ENCODE measurements at regions not wholly inside any gene's neighbourhood (a gene's known extent, or its start where the extent isn't known, plus 50 kb on each side); places are given as distances from the start of the nearest gene placed in this dataset.

DNA sequence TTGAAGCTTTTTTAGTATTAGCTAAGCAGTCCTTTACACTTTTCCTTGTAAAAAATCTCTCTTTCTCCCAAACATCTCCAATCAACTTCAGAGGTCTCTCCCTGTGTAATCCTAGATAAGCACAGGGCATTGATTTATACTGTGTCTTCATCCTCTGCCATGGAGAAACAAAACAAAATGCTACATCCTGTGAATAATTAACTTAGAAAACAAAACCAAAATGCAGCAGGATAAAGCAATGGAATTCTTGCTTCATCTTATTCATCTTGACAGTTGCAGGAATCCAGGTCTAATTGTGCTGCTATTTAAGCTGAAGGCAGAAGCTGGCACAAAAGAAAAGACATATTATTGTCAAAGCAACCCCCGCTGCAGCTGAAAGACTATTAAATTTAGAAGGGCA lies 641.5 kb upstream of the SORCS1 start:
- Histone ChIP-seq H3K27me3 (ENCODE audit: control insufficient read depth in 5 of 5, insufficient read depth in 4 of 5, low read length in 5 of 5) (no peaks in the 10 kb centered on the region), H3K9me3 (ENCODE audit: control insufficient read depth in 5 of 5, low read length in 5 of 5) (no peaks in the 10 kb centered on the region), H3K4me3 (ENCODE audit: low read depth in 1 of 5, low read length in 5 of 5) (no peak overlapping the region), H3K36me3 (ENCODE audit: control insufficient read depth in 5 of 5, insufficient read depth in 5 of 5, low read length in 5 of 5) (no peaks in the 10 kb centered on the region), H3K9ac (ENCODE audit: low read length in 5 of 5) (no peak overlapping the region), H3K4me1 (ENCODE audit: control insufficient read depth in 5 of 5, insufficient read depth in 5 of 5, low read length in 5 of 5) (peaks cover 0 to 4% (median 0%) of the 10 kb centered on the region in 5 donors), H3K27ac (ENCODE audit: low read depth, low read length) (no peak overlapping the region)

DNA sequence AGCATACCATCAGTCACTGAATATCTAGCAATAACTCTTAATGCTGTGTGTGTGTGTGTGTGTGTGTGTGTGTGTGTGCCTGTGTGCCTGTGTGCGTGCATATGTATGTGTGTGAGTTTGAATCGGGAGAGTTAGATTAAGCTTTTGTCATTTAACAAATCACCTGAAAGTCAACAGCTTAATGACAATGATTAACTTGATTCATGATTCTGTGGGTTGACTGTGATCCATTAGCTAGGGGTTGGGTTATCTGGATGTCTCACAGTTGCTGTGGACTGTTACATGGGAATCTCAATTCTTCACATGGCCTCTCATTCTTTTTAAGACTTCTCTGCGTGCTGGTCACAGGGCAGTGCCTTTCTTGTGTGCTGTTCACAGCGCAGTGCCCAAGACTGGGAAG lies 639.0 kb upstream of the SORCS1 start:
- Histone ChIP-seq H3K36me3 (ENCODE audit: control insufficient read depth in 5 of 5, insufficient read depth in 5 of 5, low read length in 5 of 5) (no peaks in the 10 kb centered on the region), H3K27ac (ENCODE audit: low read depth, low read length) (no peak overlapping the region), H3K4me1 (ENCODE audit: control insufficient read depth in 5 of 5, insufficient read depth in 5 of 5, low read length in 5 of 5) (peaks cover 0 to 3% (median 0%) of the 10 kb centered on the region in 5 donors), H3K4me3 (ENCODE audit: low read depth in 1 of 5, low read length in 5 of 5) (no peak overlapping the region), H3K9me3 (ENCODE audit: control insufficient read depth in 5 of 5, low read length in 5 of 5) (no peaks in the 10 kb centered on the region), H3K27me3 (ENCODE audit: control insufficient read depth in 5 of 5, insufficient read depth in 4 of 5, low read length in 5 of 5) (no peaks in the 10 kb centered on the region), H3K9ac (ENCODE audit: low read length in 5 of 5) (no peak overlapping the region)

DNA sequence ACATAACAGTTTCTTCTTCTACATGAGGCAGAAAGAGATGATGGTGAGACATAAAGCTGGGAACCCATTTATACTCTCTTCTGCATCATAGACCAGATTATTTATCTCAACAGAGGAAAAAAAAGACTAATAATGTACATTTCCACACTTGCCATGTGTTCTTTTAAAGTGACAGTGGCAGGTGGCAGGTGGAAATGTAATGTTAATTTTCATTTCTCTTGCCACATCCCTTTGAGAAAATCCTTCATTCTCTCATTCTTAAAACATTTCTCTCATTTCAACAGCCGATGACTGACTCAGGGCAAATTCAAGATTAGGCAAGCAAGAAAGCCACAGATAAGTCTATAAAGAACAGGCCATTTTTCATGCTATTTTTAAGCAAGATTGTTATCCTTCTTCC lies 635.6 kb upstream of the SORCS1 start:
- Histone ChIP-seq H3K27me3 (ENCODE audit: control insufficient read depth in 5 of 5, insufficient read depth in 4 of 5, low read length in 5 of 5) (no peaks in the 10 kb centered on the region), H3K9me3 (ENCODE audit: control insufficient read depth in 5 of 5, low read length in 5 of 5) (no peaks in the 10 kb centered on the region), H3K27ac (ENCODE audit: low read depth, low read length) (no peak overlapping the region), H3K4me3 (ENCODE audit: low read depth in 1 of 5, low read length in 5 of 5) (no peak overlapping the region), H3K9ac (ENCODE audit: low read length in 5 of 5) (no peak overlapping the region), H3K36me3 (ENCODE audit: control insufficient read depth in 5 of 5, insufficient read depth in 5 of 5, low read length in 5 of 5) (no peaks in the 10 kb centered on the region), H3K4me1 (ENCODE audit: control insufficient read depth in 5 of 5, insufficient read depth in 5 of 5, low read length in 5 of 5) (peaks cover 0 to 7% (median 0%) of the 10 kb centered on the region in 5 donors)

DNA sequence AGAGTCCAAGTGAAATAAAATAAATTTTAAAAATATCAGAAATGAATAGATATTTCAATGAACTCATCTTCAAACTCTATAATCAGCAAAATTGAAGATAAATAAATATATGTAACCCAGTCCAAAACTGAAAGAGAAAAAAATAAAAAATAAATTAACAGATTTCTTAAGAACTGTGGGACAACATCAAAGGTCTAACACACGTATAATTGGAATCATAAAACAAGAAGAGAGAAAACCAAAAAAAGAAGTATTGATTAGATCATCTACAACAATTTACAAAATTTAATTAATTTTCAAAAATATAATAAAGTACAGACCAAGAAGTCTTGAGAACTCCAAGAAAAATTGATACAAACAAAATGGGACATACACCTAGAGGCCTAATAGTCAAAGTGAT lies 625.8 kb upstream of the SORCS1 start:
- H3K9ac ChIP-seq (ENCODE audit: low read length in 5 of 5), result no peak overlapping the region
- no peak overlapping the region for H3K4me3 ChIP-seq (ENCODE audit: low read depth in 1 of 5, low read length in 5 of 5)
- no peaks in the 10 kb centered on the region for H3K27me3 ChIP-seq (ENCODE audit: control insufficient read depth in 5 of 5, insufficient read depth in 4 of 5, low read length in 5 of 5)
- H3K27ac ChIP-seq (ENCODE audit: low read depth, low read length), result no peak overlapping the region
- no peaks in the 10 kb centered on the region for H3K4me1 ChIP-seq (ENCODE audit: control insufficient read depth in 5 of 5, insufficient read depth in 5 of 5, low read length in 5 of 5)
- peaks cover 7 to 26% (median 11%) of the 10 kb centered on the region in 5 donors for H3K9me3 ChIP-seq (ENCODE audit: control insufficient read depth in 5 of 5, low read length in 5 of 5)
- H3K36me3 ChIP-seq (ENCODE audit: control insufficient read depth in 5 of 5, insufficient read depth in 5 of 5, low read length in 5 of 5), result no peaks in the 10 kb centered on the region

DNA sequence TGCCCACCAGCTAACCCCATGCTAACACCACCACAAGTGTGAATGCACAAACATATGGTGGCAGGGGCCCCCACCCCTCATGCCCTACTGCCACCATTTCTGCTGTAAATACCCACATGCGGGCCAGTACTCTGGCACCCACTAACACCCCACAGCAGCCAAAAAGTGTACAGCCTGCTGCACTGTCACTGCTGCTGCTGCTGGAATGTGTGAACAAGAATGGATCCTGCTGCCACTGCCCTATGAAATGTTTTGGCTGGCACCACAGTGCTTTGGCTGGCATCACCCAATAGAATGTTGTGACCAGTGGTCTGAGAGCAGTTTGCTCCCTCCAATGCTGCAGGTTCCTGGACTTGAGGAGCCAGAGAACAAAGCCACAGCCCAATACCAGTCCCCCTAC lies 606.6 kb upstream of the SORCS1 start:
- H3K27me3 ChIP-seq (ENCODE audit: control insufficient read depth in 5 of 5, insufficient read depth in 4 of 5, low read length in 5 of 5), result no peaks in the 10 kb centered on the region
- no peaks in the 10 kb centered on the region for H3K36me3 ChIP-seq (ENCODE audit: control insufficient read depth in 5 of 5, insufficient read depth in 5 of 5, low read length in 5 of 5)
- no peak overlapping the region for H3K4me3 ChIP-seq (ENCODE audit: low read depth in 1 of 5, low read length in 5 of 5)
- peaks cover 1 to 23% (median 6%) of the 10 kb centered on the region in 5 donors for H3K9me3 ChIP-seq (ENCODE audit: control insufficient read depth in 5 of 5, low read length in 5 of 5)
- H3K27ac ChIP-seq (ENCODE audit: low read depth, low read length), result no peak overlapping the region
- H3K4me1 ChIP-seq (ENCODE audit: control insufficient read depth in 5 of 5, insufficient read depth in 5 of 5, low read length in 5 of 5), result no peaks in the 10 kb centered on the region
- H3K9ac ChIP-seq (ENCODE audit: low read length in 5 of 5), result no peak overlapping the region

DNA sequence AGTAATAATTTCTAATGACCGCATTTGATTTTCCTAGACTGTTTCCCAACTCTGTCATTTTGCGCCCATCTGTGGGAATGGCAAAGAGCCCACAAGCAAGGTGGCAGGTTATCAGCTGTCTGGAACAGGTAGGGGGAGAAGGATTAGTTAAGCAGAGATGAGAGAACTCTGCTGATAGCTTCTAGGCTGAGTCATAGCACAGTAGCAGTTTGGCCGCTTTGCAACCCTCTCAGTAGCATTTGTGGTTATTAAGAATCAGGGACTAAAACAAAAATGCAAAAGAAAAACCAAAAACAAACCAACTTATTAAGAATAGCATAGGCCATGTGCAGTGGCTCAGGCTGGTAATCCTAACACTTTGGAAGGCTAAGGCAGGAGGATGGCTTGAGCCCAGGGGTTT lies 602.7 kb upstream of the SORCS1 start:
- no peaks in the 10 kb centered on the region for H3K4me1 ChIP-seq (ENCODE audit: control insufficient read depth in 5 of 5, insufficient read depth in 5 of 5, low read length in 5 of 5)
- H3K4me3 ChIP-seq (ENCODE audit: low read depth in 1 of 5, low read length in 5 of 5), result no peak overlapping the region
- no peaks in the 10 kb centered on the region for H3K27me3 ChIP-seq (ENCODE audit: control insufficient read depth in 5 of 5, insufficient read depth in 4 of 5, low read length in 5 of 5)
- no peak overlapping the region for H3K27ac ChIP-seq (ENCODE audit: low read depth, low read length)
- H3K9ac ChIP-seq (ENCODE audit: low read length in 5 of 5), result no peak overlapping the region
- H3K36me3 ChIP-seq (ENCODE audit: control insufficient read depth in 5 of 5, insufficient read depth in 5 of 5, low read length in 5 of 5), result no peaks in the 10 kb centered on the region
- H3K9me3 ChIP-seq (ENCODE audit: control insufficient read depth in 5 of 5, low read length in 5 of 5), result peaks cover 0 to 5% (median 0%) of the 10 kb centered on the region in 5 donors

DNA sequence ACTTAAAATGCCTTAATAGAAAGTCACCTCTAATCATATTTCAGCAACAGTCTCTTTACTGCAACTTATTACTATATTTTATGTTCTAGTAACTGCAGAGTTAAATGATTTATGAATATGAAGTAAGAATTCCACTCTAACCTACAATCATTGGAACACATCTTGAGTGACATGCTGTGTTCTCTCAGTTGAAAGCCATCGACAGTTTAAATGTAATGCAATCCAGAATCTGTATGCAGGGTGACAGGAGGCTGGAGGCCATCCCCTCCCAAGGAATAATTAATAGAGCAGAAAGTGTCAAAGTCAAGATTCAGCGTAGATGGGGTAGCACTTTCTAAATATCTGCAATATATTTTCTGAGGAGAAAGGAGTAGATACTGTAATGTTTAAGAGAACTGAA lies 590.3 kb upstream of the SORCS1 start:
- no peak overlapping the region for H3K9ac ChIP-seq (ENCODE audit: low read length in 5 of 5)
- H3K9me3 ChIP-seq (ENCODE audit: control insufficient read depth in 5 of 5, low read length in 5 of 5), result peaks cover 0 to 3% (median 0%) of the 10 kb centered on the region in 5 donors
- H3K27me3 ChIP-seq (ENCODE audit: control insufficient read depth in 5 of 5, insufficient read depth in 4 of 5, low read length in 5 of 5), result no peaks in the 10 kb centered on the region
- no peaks in the 10 kb centered on the region for H3K4me1 ChIP-seq (ENCODE audit: control insufficient read depth in 5 of 5, insufficient read depth in 5 of 5, low read length in 5 of 5)
- H3K27ac ChIP-seq (ENCODE audit: low read depth, low read length), result no peak overlapping the region
- H3K4me3 ChIP-seq (ENCODE audit: low read depth in 1 of 5, low read length in 5 of 5), result no peak overlapping the region
- no peaks in the 10 kb centered on the region for H3K36me3 ChIP-seq (ENCODE audit: control insufficient read depth in 5 of 5, insufficient read depth in 5 of 5, low read length in 5 of 5)

DNA sequence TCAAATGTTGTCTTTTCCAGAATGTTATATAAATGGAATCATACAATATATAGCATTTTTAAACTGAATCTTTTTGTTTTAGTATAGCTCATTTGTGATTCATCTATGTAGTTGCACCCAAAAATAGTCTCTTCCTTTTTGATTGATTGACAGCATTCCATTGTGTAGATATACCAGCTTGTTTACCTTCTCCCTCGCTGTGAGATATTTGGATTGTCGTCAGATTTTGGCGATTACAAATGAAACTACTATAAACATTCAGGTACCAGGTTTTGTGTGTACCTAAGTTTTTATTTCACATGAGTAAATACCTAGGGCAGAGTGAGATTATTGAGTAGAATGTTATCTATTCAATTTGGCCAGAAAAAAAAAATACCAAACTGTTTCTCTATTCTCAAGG lies 584.7 kb upstream of the SORCS1 start:
- H3K27ac ChIP-seq (ENCODE audit: low read depth, low read length), result no peak overlapping the region
- H3K9me3 ChIP-seq (ENCODE audit: control insufficient read depth in 5 of 5, low read length in 5 of 5), result peaks cover 0 to 3% (median 0%) of the 10 kb centered on the region in 5 donors
- H3K9ac ChIP-seq (ENCODE audit: low read length in 5 of 5), result no peak overlapping the region
- no peaks in the 10 kb centered on the region for H3K4me1 ChIP-seq (ENCODE audit: control insufficient read depth in 5 of 5, insufficient read depth in 5 of 5, low read length in 5 of 5)
- H3K27me3 ChIP-seq (ENCODE audit: control insufficient read depth in 5 of 5, insufficient read depth in 4 of 5, low read length in 5 of 5), result no peaks in the 10 kb centered on the region
- H3K36me3 ChIP-seq (ENCODE audit: control insufficient read depth in 5 of 5, insufficient read depth in 5 of 5, low read length in 5 of 5), result no peaks in the 10 kb centered on the region
- H3K4me3 ChIP-seq (ENCODE audit: low read depth in 1 of 5, low read length in 5 of 5), result no peak overlapping the region

DNA sequence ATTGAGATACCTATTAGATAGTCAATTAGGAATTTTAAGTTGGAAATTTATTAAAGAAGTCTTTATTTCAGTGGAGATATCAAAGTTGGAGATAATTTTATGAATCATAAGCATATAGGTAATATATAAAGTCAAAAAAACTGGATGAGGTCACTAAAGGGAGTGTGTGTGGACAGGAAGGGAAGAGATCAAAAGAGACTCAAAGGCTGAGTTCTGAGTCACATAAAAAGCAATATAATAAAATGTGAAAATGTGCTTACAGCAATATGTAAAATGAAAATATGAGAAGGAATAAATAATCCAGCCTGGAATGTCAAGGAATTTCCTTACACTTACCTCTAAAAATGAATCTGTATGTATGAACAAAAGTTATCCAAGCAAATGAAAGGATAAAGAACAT lies 583.3 kb upstream of the SORCS1 start:
- peaks cover 0 to 3% (median 0%) of the 10 kb centered on the region in 5 donors for H3K9me3 ChIP-seq (ENCODE audit: control insufficient read depth in 5 of 5, low read length in 5 of 5)
- H3K9ac ChIP-seq (ENCODE audit: low read length in 5 of 5), result no peak overlapping the region
- no peaks in the 10 kb centered on the region for H3K27me3 ChIP-seq (ENCODE audit: control insufficient read depth in 5 of 5, insufficient read depth in 4 of 5, low read length in 5 of 5)
- H3K4me1 ChIP-seq (ENCODE audit: control insufficient read depth in 5 of 5, insufficient read depth in 5 of 5, low read length in 5 of 5), result no peaks in the 10 kb centered on the region
- H3K4me3 ChIP-seq (ENCODE audit: low read depth in 1 of 5, low read length in 5 of 5), result no peak overlapping the region
- no peaks in the 10 kb centered on the region for H3K36me3 ChIP-seq (ENCODE audit: control insufficient read depth in 5 of 5, insufficient read depth in 5 of 5, low read length in 5 of 5)
- no peak overlapping the region for H3K27ac ChIP-seq (ENCODE audit: low read depth, low read length)

DNA sequence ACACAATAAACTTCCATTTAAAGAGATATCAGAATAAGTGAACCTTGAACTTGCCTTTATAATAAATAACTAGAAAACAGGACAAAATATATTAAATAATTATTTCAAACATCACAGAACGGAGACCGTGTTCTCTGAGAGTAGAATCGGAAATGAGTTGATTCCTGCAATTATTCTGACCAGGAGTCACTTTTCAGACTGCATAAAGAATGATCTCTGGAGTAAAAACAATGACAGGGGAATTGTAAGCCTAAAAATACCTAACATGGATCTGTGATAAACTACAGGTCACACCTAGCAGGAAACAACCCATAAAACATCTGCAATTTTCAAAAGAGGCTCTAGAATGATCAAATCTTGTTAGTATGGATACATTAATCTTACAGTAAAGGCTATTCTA lies 577.5 kb upstream of the SORCS1 start:
- Histone ChIP-seq H3K36me3 (ENCODE audit: control insufficient read depth in 5 of 5, insufficient read depth in 5 of 5, low read length in 5 of 5) (no peaks in the 10 kb centered on the region), H3K4me1 (ENCODE audit: control insufficient read depth in 5 of 5, insufficient read depth in 5 of 5, low read length in 5 of 5) (no peaks in the 10 kb centered on the region), H3K27me3 (ENCODE audit: control insufficient read depth in 5 of 5, insufficient read depth in 4 of 5, low read length in 5 of 5) (no peaks in the 10 kb centered on the region), H3K9ac (ENCODE audit: low read length in 5 of 5) (no peak overlapping the region), H3K4me3 (ENCODE audit: low read depth in 1 of 5, low read length in 5 of 5) (no peak overlapping the region), H3K27ac (ENCODE audit: low read depth, low read length) (no peak overlapping the region), H3K9me3 (ENCODE audit: control insufficient read depth in 5 of 5, low read length in 5 of 5) (peaks cover 0 to 3% (median 0%) of the 10 kb centered on the region in 5 donors)
